ENCODE measurements at regions not wholly inside any gene's neighbourhood (a gene's known extent, or its start where the extent isn't known, plus 50 kb on each side); places are given as distances from the start of the nearest gene placed in this dataset.

GRCh38 chr9:78765861-78766260 lies 468.9 kb downstream of the PSAT1 start:
- H3K27me3 ChIP-seq (replicated peaks; ENCODE audit: insufficient read depth, low read length) = no peaks in the 10 kb centered on the region
- no peak for DNase-seq
- no peak overlapping the region for H2AFZ ChIP-seq (ENCODE audit: low read length)
- H3K9ac ChIP-seq (ENCODE audit: low read length) = no peak overlapping the region
- H3K4me1 ChIP-seq (ENCODE audit: low read length) = no peaks in the 10 kb centered on the region
- no peak overlapping the region for H3K4me3 ChIP-seq (ENCODE audit: low read length)
- no peaks in the 10 kb centered on the region for H3K9me3 ChIP-seq (replicated peaks; ENCODE audit: insufficient read depth, low read length)
- no peaks in the 10 kb centered on the region for H3F3A ChIP-seq (ENCODE audit: insufficient read depth, low read length)
- no peaks in the 10 kb centered on the region for H4K20me1 ChIP-seq (ENCODE audit: insufficient read depth, low read length)
- H3K4me2 ChIP-seq (ENCODE audit: low read depth, low read length) = no peak overlapping the region
- H3K27ac ChIP-seq (ENCODE audit: low read length) = no peak overlapping the region
- H3K36me3 ChIP-seq (replicated peaks; ENCODE audit: insufficient read depth, low read length) = no peaks in the 10 kb centered on the region
- no peaks in the 10 kb centered on the region for H3K79me2 ChIP-seq (ENCODE audit: low read length)
- H3K9me2 ChIP-seq (replicated peaks; ENCODE audit: insufficient read depth, low read length) = no peaks in the 10 kb centered on the region
- TF ChIP-seq, protein P1, sequence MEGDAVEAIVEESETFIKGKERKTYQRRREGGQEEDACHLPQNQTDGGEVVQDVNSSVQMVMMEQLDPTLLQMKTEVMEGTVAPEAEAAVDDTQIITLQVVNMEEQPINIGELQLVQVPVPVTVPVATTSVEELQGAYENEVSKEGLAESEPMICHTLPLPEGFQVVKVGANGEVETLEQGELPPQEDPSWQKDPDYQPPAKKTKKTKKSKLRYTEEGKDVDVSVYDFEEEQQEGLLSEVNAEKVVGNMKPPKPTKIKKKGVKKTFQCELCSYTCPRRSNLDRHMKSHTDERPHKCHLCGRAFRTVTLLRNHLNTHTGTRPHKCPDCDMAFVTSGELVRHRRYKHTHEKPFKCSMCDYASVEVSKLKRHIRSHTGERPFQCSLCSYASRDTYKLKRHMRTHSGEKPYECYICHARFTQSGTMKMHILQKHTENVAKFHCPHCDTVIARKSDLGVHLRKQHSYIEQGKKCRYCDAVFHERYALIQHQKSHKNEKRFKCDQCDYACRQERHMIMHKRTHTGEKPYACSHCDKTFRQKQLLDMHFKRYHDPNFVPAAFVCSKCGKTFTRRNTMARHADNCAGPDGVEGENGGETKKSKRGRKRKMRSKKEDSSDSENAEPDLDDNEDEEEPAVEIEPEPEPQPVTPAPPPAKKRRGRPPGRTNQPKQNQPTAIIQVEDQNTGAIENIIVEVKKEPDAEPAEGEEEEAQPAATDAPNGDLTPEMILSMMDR (IDR thresholded peaks at IDR 0.05; ENCODE audit: low read length) = no peak
- TF ChIP-seq EZH2phosphoT487 (IDR thresholded peaks at IDR 0.05; ENCODE audit: low read length) = no peak

- H3F3A ChIP-seq (ENCODE audit: insufficient read depth, low read length) = no peaks in the 10 kb centered on the region
- no peaks in the 10 kb centered on the region for H3K4me1 ChIP-seq (ENCODE audit: low read length)
- H3K9ac ChIP-seq (ENCODE audit: low read length) = no peak overlapping the region
- H3K9me2 ChIP-seq (replicated peaks; ENCODE audit: insufficient read depth, low read length) = no peaks in the 10 kb centered on the region
- TF ChIP-seq, protein P1 (IDR thresholded peaks at IDR 0.05; ENCODE audit: low read length) = no peak
- TF ChIP-seq EZH2 (optimal IDR thresholded peaks at IDR 0.05; ENCODE audit: low read depth, low read length) (no peak), EZH2phosphoT487 (IDR thresholded peaks at IDR 0.05; ENCODE audit: low read length) (no peak)
- no peaks in the 10 kb centered on the region for H3K9me3 ChIP-seq (replicated peaks; ENCODE audit: insufficient read depth, low read length)
- H3K79me2 ChIP-seq (ENCODE audit: low read length) = no peaks in the 10 kb centered on the region
- H3K4me3 ChIP-seq (ENCODE audit: low read length) = no peak overlapping the region
- no peaks in the 10 kb centered on the region for H4K20me1 ChIP-seq (ENCODE audit: insufficient read depth, low read length)
- H2AFZ ChIP-seq (ENCODE audit: low read length) = no peak overlapping the region
- H3K36me3 ChIP-seq (replicated peaks; ENCODE audit: insufficient read depth, low read length) = no peaks in the 10 kb centered on the region
- no peak for DNase-seq
- H3K4me2 ChIP-seq (ENCODE audit: low read depth, low read length) = no peak overlapping the region
- H3K27me3 ChIP-seq (replicated peaks; ENCODE audit: insufficient read depth, low read length) = no peaks in the 10 kb centered on the region
- H3K27ac ChIP-seq (ENCODE audit: low read length) = no peak overlapping the region
Measured at GRCh38 chr9:78767490-78767889, 470.6 kb downstream of the PSAT1 start.

DNA sequence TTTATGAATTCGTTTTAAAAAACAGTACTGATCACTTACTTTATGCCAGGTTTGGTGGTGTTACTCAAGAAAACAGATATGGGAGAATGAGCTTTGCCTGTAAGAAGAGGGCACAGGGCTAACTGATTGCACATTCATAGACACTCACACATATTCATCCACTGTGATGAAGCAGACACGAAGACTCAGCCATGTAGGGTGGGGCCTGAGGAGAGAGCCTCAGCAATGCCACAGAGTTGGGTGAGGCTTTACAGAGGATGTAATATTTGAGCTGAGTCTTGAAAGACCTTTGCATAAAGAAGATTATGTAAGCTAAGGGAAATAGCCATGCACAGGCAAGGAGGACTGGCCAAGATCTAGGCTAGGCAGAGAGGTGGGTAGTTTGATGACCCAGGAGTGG lies 472.8 kb downstream of the PSAT1 start:
- Histone ChIP-seq H3K9me2 (replicated peaks; ENCODE audit: insufficient read depth, low read length) (no peaks in the 10 kb centered on the region), H3K4me3 (ENCODE audit: low read length) (no peak overlapping the region), H3K9me3 (replicated peaks; ENCODE audit: insufficient read depth, low read length) (no peaks in the 10 kb centered on the region), H3F3A (ENCODE audit: insufficient read depth, low read length) (no peaks in the 10 kb centered on the region), H2AFZ (ENCODE audit: low read length) (no peak overlapping the region), H3K4me1 (ENCODE audit: low read length) (no peaks in the 10 kb centered on the region), H3K79me2 (ENCODE audit: low read length) (no peaks in the 10 kb centered on the region), H3K27ac (ENCODE audit: low read length) (no peak overlapping the region), H3K4me2 (ENCODE audit: low read depth, low read length) (no peak overlapping the region), H4K20me1 (ENCODE audit: insufficient read depth, low read length) (no peaks in the 10 kb centered on the region), H3K27me3 (replicated peaks; ENCODE audit: insufficient read depth, low read length) (no peaks in the 10 kb centered on the region), H3K36me3 (replicated peaks; ENCODE audit: insufficient read depth, low read length) (no peaks in the 10 kb centered on the region), H3K9ac (ENCODE audit: low read length) (no peak overlapping the region)
- DNase-seq = no peak
- TF ChIP-seq, protein P1 (IDR thresholded peaks at IDR 0.05; ENCODE audit: low read length) = no peak
- TF ChIP-seq EZH2 (optimal IDR thresholded peaks at IDR 0.05; ENCODE audit: low read depth, low read length) (no peak), EZH2phosphoT487 (IDR thresholded peaks at IDR 0.05; ENCODE audit: low read length) (no peak)
